GM18507 (cell line): ENCODE measurements at regions not wholly inside any gene's neighbourhood (a gene's known extent, or its start where the extent isn't known, plus 50 kb on each side); places are given as distances from the start of the nearest gene placed in this dataset.
"Not testable (repeated sequence)": the region's sequence is repeated elsewhere in the genome, so short reads cannot be mapped to it uniquely, and the experiment has no call there.

Experiments
- DNase-seq: peaks from one replicate; pipeline ENCODE4 v3.0.0; 2011; ENCODE audit warnings: low read depth; ENCODE audit not compliant: insufficient read length; ENCODE audit errors: extremely low spot score
- FAIRE-seq: peaks from 2 replicates; lab custom pipeline; 2011; peaks lifted over from hg19 to GRCh38; lab: Jason Lieb, UNC

GRCh38 chr5:52582313-52582712, 205.4 kb upstream of the ITGA1 start:
- FAIRE-seq (no peak), DNase-seq (no peak)

DNA sequence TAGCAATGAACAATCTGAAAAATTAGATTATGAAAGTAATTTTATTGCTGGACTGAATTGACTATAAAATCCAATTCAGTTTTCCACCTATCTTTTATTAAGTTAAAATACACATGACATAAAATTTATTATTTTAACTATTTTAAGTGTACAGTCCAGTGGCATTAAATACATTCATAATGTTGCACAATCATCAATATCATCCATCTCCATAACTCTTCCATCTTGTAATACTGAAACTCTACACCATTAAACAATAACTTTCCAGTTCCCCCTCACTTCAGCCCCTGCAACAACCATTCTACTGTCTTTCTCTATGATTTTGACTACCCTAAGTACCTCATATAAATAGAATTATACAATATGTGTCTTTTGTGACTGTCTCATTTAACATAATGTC, 200.6 kb upstream of the ITGA1 start:
- FAIRE-seq (no peak), DNase-seq (no peak)

DNA sequence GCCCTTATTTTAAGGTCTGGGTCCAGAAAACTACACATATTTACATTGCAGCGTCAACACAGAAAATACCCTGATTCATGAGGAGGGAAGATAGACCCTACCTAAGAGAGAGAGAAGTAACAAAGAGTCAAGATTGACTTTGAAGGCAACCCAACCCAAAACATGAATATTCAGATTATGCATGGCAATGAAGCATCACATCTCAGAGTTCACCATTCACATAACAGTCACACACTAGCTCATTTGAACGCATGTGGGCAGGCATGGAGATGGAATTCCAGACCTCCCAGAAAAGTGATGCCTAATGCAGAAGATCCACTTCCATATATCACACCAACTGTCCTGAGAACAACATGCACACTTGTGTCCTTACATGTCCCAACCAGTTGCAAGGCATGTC, 190.1 kb upstream of the ITGA1 start:
- no peak for FAIRE-seq
- no peak for DNase-seq

GRCh38 chr5:52598968-52599367, 188.7 kb upstream of the ITGA1 start:
- no peak for DNase-seq
- no peak for FAIRE-seq

DNA sequence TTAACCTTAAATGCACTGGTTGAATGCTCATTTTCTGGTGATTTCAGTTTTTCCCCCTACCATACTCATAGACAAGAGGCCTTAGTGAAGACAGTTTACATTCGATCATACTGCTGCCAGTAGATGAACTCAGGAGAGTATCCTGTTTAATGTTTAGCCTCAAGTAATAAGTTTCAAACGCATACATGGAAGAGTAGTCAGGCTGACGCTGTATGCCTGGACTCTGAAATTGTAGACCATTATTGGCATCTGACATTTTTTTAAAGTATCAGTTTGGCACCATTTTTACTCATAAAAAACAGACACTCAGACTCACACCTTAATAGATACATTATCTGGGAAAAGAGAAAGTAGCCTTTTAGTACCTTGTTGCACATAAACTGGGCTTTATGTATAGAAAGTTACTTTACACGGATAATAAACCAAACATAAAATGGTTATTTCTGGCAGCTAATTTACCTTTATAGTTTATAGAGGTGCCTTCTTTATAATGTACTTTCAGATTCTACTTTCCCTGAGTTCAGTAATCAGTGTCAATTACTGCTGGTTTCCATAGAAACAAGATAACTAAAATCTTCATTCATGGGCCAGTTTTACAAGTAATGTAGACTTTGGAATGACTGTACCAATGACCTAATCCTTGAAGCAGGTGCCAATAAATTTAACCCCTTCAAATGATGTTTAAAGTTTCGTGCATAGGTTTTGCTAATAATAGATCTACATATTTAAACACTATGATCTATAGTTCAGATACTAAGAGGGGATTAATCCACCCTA, 183.8 kb upstream of the ITGA1 start:
- FAIRE-seq (no peak), DNase-seq (no peak)

- DNase-seq (no peak), FAIRE-seq (no peak)
Observed at GRCh38 chr5:52605317-52606313, 182.1 kb upstream of the ITGA1 start.

DNA sequence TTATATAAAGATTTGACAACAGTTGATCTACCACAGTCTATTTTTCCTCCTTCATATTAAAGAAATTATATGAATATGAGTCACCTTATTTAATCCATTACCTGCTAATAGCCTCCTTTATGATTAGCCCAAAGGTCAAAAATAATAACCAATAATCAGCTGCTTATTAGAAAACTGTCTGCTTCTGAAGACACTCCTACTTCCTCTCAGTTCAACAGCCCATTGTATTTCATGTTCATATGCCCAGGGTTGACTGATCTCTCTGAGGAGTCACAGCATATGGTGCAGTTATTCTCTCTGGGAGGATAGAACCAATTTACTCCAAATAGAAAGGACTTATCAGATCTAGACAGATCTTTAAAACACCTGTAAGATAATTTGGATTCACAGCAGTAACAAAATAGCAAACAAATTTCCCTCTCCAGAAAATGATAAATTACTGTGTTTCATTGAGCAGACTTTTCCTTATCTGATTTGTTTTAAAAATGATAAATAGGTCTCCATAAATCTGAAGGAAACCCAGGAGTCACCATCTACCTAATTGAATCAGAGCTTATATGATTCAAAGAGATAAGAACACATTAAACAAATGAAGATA, 180.4 kb upstream of the ITGA1 start:
- no peak for DNase-seq
- FAIRE-seq, result no peak

DNA sequence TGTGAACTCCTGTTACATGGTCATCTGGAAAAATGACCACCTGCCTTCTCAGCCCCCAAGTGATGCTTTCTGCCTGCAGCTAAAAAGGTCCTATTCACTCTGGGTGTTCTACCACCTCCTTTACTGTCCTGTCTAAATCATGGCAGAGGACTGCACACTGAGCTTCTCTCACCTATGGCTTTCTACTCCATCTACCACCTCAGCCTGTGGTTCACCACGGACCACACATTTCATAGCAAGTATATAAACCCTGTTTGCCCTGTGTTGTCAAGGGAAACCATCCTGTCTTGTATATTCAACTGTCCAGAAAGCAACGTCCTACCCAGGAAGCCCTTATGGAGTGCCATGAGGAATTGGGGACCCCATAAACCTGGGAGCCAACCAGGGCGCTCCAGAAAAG, 167.4 kb upstream of the ITGA1 start:
- FAIRE-seq (no peak), DNase-seq (no peak)

DNA sequence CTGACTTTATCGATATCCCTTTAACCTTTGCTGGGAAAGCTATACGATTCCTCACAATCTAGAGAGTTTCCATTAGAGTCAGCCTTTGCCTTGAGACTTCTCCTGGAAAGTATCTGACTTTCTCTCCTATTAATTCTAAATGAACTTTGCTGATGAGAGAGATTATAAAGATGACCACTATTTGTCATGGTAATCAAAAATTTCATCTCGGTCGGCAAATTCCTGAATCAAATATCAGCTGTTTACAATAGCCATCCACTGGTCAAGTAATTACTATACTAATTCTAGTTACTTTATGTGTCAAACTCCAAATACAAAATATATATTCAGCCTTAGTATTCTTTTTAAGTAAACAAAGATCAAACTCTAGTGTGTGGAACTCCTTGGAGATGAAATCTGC, 164.4 kb upstream of the ITGA1 start:
- DNase-seq, result no peak
- FAIRE-seq, result no peak

GRCh38 chr5:52624291-52624690, 163.4 kb upstream of the ITGA1 start:
- no peak for DNase-seq
- no peak for FAIRE-seq

DNA sequence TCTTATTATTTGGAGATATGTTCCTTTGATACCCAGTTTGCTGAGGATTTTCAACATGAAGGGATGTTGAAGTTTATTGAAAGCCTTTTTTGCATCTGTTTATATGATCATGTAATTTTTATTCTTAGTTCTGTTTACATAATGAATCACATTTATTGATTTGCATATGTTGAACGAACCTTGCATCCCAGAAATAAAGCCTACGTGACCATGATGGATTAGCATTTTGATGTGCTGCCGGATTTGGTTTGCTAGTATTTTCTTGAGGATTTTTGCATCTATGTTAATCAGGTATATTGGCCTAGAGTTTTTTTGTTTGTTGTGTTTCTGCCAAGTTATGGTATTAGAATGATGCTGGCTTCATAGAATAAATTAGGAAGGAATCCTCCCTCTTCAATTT, 161.4 kb upstream of the ITGA1 start:
- FAIRE-seq, result no peak
- DNase-seq, result no peak

GRCh38 chr5:52627740-52628139, 160.0 kb upstream of the ITGA1 start:
- no peak for DNase-seq
- FAIRE-seq, result no peak

DNA sequence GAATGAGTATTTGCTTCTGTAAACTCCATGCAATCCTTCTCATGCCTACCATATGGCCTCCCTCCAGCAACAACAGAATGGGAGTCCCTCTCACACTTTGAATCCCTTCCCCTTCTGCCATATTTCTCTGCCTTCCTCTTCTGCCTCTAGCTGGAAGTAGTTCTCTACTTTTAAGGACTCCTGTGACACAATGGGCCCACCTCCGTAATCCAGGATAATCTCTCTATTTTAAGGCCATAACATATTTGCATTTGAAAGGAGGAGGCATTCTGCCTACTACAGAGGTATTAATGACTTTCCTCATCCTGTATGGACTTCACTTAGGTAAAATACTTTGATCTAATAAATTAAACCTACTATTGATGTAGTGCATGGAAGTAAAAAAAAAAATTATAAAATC, 155.4 kb upstream of the ITGA1 start:
- no peak for FAIRE-seq

GRCh38 chr5:52634171-52634570, 153.5 kb upstream of the ITGA1 start:
- FAIRE-seq, DNase-seq: not testable (repeated sequence)

More for the DNA sequence above, 155.4 kb upstream of the ITGA1 start:
- DNase-seq, result no peak

DNA sequence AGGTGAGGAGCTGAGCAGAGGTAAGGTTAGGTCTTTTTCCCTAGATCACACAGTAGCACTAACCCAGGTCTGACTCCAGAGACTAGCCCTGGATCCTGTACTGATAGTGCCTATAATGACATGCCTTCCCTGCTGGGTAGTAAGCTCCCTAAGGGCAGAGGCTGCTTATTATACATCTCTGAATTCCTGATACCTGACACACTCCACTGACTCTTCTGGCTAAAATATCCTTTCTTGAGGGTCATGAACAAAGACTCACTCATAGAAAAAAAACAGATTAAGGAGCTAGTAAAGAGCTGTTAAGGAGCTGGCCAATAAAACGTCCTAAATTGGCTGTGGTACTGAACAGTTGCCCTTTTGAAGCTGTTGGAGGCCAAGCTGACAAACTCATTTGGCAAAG, 149.0 kb upstream of the ITGA1 start:
- FAIRE-seq, result no peak
- no peak for DNase-seq

- DNase-seq (no peak), FAIRE-seq (no peak)
Observed at GRCh38 chr5:52648726-52649125, 139.0 kb upstream of the ITGA1 start.

DNA sequence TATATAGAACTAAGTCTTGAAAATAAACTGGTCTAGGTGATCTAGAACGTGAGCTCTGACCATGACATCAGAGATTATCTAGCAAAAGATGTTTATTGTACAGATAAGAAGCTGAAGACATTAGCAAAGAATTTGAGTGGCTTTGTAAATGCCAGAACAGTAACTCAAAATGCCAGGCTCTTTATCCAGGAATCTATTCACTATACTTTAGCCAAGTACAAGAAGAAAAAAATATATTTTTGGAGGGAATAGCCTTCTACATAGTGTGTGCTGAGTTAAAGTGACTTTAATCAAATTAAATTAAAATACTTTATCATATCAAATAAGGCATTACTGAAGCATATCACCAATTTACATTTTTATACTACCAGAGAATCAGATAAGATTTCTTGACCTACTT, 132.6 kb upstream of the ITGA1 start:
- DNase-seq, result no peak
- FAIRE-seq, result no peak

- DNase-seq (no peak), FAIRE-seq (no peak)
Observed at GRCh38 chr5:52656569-52657246, 131.0 kb upstream of the ITGA1 start.

DNA sequence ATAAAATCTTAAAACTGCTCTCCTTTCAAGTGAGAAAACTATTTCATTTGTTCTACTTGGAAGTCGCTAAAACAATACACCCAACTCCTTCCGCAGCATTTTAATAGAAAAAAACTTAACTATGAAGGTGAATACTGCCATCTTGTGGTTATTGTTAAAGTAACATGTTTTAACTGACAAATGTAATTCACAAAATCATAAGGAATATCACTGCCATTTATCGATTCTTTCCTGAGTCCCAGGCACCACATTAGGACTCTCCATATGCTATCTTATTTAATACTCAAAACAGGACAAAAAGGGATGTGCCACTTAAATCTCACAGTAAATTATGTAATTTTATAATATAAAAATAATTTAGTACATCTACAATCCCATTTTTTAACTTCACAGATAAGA, 130.5 kb upstream of the ITGA1 start:
- peak; percentile 72 for FAIRE-seq
- DNase-seq, result no peak

DNA sequence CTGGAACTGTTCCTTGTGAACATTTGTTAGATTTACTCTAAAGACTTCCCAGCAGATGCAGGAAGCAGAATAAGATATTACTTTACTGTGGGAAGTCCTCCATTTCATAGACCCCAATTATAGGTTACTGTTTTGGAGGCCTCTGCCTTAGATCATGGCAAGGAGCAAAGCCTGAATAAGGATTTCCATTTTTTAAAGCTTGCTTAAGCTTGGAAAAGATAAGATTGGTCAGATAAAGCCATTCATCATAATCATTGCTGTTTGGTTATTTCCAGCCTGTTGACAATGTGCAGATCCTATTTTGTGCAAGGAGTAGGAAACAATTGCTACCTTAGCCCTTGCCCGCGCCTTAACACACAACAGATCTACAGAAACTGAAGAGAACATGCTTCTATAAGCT, 129.5 kb upstream of the ITGA1 start:
- FAIRE-seq, result no peak
- no peak for DNase-seq
